K562 (cell line): ENCODE measurements at regions not wholly inside any gene's neighbourhood (a gene's known extent, or its start where the extent isn't known, plus 50 kb on each side); places are given as distances from the start of the nearest gene placed in this dataset.

ENCODE experiments used
- ATAC-seq: fragments of 200-7000 bp; cut with Tn5 transposase; 3 replicates; pipeline ENCODE4 v1.9.1; 2020; ENCODE audit warnings: moderate library complexity
- BruUV-seq: library from RNA; stranded (reverse); fragments of 400-500 nt; replicated peaks from 2 replicates; lab custom pipeline; 2021; lab: Mats Ljungman, UMichigan
- CTCF ChIA-PET: fragments of 300-600 bp; formaldehyde crosslinking; extraction: SDS; loops from one replicate; lab custom pipeline; 2021; ENCODE audit warnings: low intra/inter-chr PET ratio; lab: Yijun Ruan, JAX
- POLR2A ChIA-PET: fragments of 300-600, 350-650 bp; sonication (Branson Sonifier 250); formaldehyde crosslinking; extraction: SDS; loops from one replicate; lab custom pipeline; 2021; ENCODE audit warnings: antibody characterized with exemption, inconsistent platforms; lab: Yijun Ruan, JAX
- DNase-seq, 4 experiments: peaks; one replicate each; pipeline versions ENCODE4 v3.0.0 to v3.0.0-alpha.2; 2011 to 2018; ENCODE audit warnings: low spot score in 3 of 4, mixed read lengths in 3 of 4; ENCODE audit errors: extremely low read depth in 1 of 4
- FAIRE-seq: peaks from 2 replicates; lab custom pipeline; 2011; peaks lifted over from hg19 to GRCh38; lab: Jason Lieb, UNC
- H2AFZ ChIP-seq: 2 replicates; pipeline ENCODE4 v1.6.0; 2011; ENCODE audit warnings: low read depth, low read length, control low read depth, inconsistent platforms
- H3K27ac ChIP-seq: fragments of 200-600 bp; 3 replicates; pipeline ENCODE4 v1.8.0; 2011; ENCODE audit warnings: low read depth, mild to moderate bottlenecking, control low read depth, inconsistent platforms, low read length, moderate library complexity, mixed read lengths; ENCODE audit errors: extremely low read depth
- H3K27me3 ChIP-seq, 2 experiments: fragments of 300-600 bp in 1 of 2; 2 replicates in 1 of 2; 3 replicates in 1 of 2; pipeline versions ENCODE4 v1.6.0 to v1.8.0; 2011; ENCODE audit warnings: inconsistent platforms in 2 of 2, low read length in 2 of 2, mild to moderate bottlenecking in 1 of 2, mixed read lengths in 1 of 2, moderate library complexity in 1 of 2; ENCODE audit not compliant: control insufficient read depth in 2 of 2, insufficient read depth in 2 of 2
- H3K36me3 ChIP-seq: fragments of 300-600 bp; 3 replicates; pipeline ENCODE4 v1.8.0; 2011; ENCODE audit warnings: mild to moderate bottlenecking, low read length, inconsistent platforms; ENCODE audit not compliant: control insufficient read depth, insufficient read depth
- H3K4me1 ChIP-seq, 2 experiments: fragments of 200-600 bp in 1 of 2; replicated peaks in 1 of 2; 2 replicates in 1 of 2; 3 replicates in 1 of 2; pipeline versions ENCODE4 v1.5.1 to v1.8.0; 2011; ENCODE audit warnings: inconsistent platforms in 2 of 2, low read length in 2 of 2, mild to moderate bottlenecking in 1 of 2, mixed read lengths in 1 of 2, moderate library complexity in 1 of 2; ENCODE audit not compliant: control insufficient read depth in 2 of 2, insufficient read depth in 2 of 2
- H3K4me2 ChIP-seq: 2 replicates; pipeline ENCODE4 v1.6.1; 2011; ENCODE audit warnings: low read length, control low read depth, inconsistent platforms, mixed read lengths; ENCODE audit not compliant: insufficient read depth
- H3K4me3 ChIP-seq: fragments of 200-600 bp; sonication (generic), shearing (Covaris generic); 2 replicates; pipeline ENCODE4 v1.5.1; 2016; ENCODE audit warnings: control low read depth, inconsistent platforms
- H3K79me2 ChIP-seq: fragments of 200-600 bp; 3 replicates; pipeline ENCODE4 v1.8.0; 2011; ENCODE audit warnings: low read length, inconsistent platforms; ENCODE audit not compliant: control insufficient read depth, insufficient read depth
- H3K9ac ChIP-seq, 2 experiments: 2 replicates each; pipeline versions ENCODE4 v1.6.0 to v1.6.1; 2011; ENCODE audit warnings: low read depth in 2 of 2, low read length in 2 of 2, control low read depth in 1 of 2, inconsistent platforms in 1 of 2, mild to moderate bottlenecking in 1 of 2, mixed read lengths in 1 of 2; ENCODE audit not compliant: insufficient read depth in 1 of 2
- H3K9me1 ChIP-seq: one replicate; pipeline ENCODE4 v1.6.0; 2011; ENCODE audit warnings: inconsistent platforms, mild to moderate bottlenecking, low read length, moderate library complexity; ENCODE audit not compliant: control insufficient read depth, insufficient read depth
- H3K9me3 ChIP-seq: replicated peaks from 2 replicates; pipeline ENCODE4 v1.5.1; 2011; ENCODE audit warnings: low read depth, low read length, inconsistent platforms; ENCODE audit not compliant: control insufficient read depth, insufficient read depth
- H4K20me1 ChIP-seq: replicated peaks from 2 replicates; pipeline ENCODE4 v1.6.1; 2011; ENCODE audit warnings: low read length, inconsistent platforms, mixed read lengths; ENCODE audit not compliant: control insufficient read depth, insufficient read depth
- DDX20 ChIP-seq: fragments of 450-650 bp; IDR thresholded peaks from 2 replicates; pipeline ENCODE4 v1.6.1; 2016; ENCODE audit warnings: missing genetic modification characterization, low read depth, mild to moderate bottlenecking, missing compliant biosample characterization, moderate library complexity
- ELF4 ChIP-seq: fragments of 450-650 bp; formaldehyde crosslinking; IDR thresholded peaks from 2 replicates; pipeline ENCODE4 v1.4.0; 2022; ENCODE audit warnings: missing genetic modification characterization
- FOSL1 ChIP-seq: fragments of 200-800 bp; sonication (Bioruptor generic); conservative IDR thresholded peaks from 2 replicates; pipeline ENCODE4 v1.6.1; 2016; ENCODE audit warnings: missing genetic modification characterization, missing compliant biosample characterization
- HNRNPLL ChIP-seq: fragments of 200-400 bp; formaldehyde crosslinking; IDR thresholded peaks from 2 replicates; pipeline ENCODE4 v1.6.1; 2017; ENCODE audit warnings: low read length, low read depth, mild to moderate bottlenecking; ENCODE audit not compliant: poor library complexity, severe bottlenecking
- KDM4B ChIP-seq, 2 experiments: fragments of 450-650 bp in 1 of 2; sonication (generic) in 1 of 2; IDR thresholded peaks; 2 replicates each; pipeline ENCODE4 v1.6.1; 2016 to 2017; ENCODE audit warnings: borderline replicate concordance in 2 of 2, antibody characterized with exemption in 1 of 2, low read depth in 1 of 2, mild to moderate bottlenecking in 1 of 2
- RUNX1 ChIP-seq: sonication (generic); IDR thresholded peaks from 2 replicates; pipeline ENCODE4 v1.6.1; 2016; ENCODE audit warnings: antibody characterized with exemption, low read depth
- ZNF324 ChIP-seq: fragments of 250-450 bp; sonication (Bioruptor Pico); IDR thresholded peaks from 2 replicates; pipeline ENCODE4 v1.4.0; 2020; ENCODE audit warnings: mild to moderate bottlenecking
- WGBS: fragments of 100-300 bp; shearing (Covaris generic); methylation state at CpG from one replicate; pipeline ENCODE4 v1.1.6; 2016; ENCODE audit warnings: low coverage, mixed read lengths; ENCODE audit not compliant: insufficient coverage; ENCODE audit errors: missing lambda C conversion rate; 5-methylcytosine and 5-hydroxymethylcytosine counted together
- in situ Hi-C: fragments of 300-500 bp; cut with MboI; formaldehyde crosslinking; loops from 4 replicates; pipeline ENCODE4 v1.15.0; 2018; ENCODE audit warnings: inconsistent platforms, mixed read lengths
- intact Hi-C: fragments of 100-400 bp; cut with micrococcal nuclease; formaldehyde crosslinking; loops from 2 replicates; pipeline ENCODE4 v1.14.2; 2022
- TF ChIP-seq, protein P1 (sequence below): fragments of 450-650 bp; IDR thresholded peaks from 2 replicates; pipeline ENCODE4 v1.6.1; 2017; ENCODE audit warnings: antibody characterized with exemption, mild to moderate bottlenecking

DNA sequence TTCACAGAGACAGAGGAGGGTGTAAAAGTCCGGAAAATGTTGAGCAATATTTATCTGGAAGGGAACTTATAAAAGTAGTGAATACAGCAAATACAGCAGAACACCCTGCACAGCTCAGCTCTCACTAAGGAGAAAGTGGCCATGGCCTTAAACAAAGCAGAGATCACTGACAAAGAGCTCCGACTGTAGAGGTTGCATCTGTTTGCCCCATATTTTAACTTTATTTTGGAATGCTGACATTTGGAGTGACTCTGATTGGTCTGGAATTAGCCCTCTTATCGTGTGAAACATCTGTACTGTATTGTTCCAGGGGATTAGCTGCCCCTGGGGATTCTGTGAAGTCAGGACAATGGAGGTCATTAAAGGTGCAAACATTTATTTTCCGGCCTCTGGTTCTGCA lies 1275.7 kb upstream of the FLRT2 start:
- ChIA-PET POLR2A (no interaction called here), CTCF (no interaction called here)
- H3K4me3 ChIP-seq, result no peak overlapping the region
- H2AFZ ChIP-seq, result no peak overlapping the region
- no peak for TF ChIP-seq ELF4
- TF ChIP-seq KDM4B (IDR thresholded peaks at IDR 0.05; ENCODE audit: borderline replicate concordance in 2 of 2, low read depth in 1 of 2), result no peak
- H3K36me3 ChIP-seq, result no peaks in the 10 kb centered on the region
- no peaks in the 10 kb centered on the region for H3K9me1 ChIP-seq
- no peaks in the 10 kb centered on the region for H3K79me2 ChIP-seq
- no peak overlapping the region for H3K9ac ChIP-seq
- in situ Hi-C loops, result no loop called here
- H3K27ac ChIP-seq, result no peak overlapping the region
- BruUV-seq, result no TSS peak
- 0% methylated on average over 3 of the region's 4 CpGs for WGBS
- ATAC-seq (no peak), DNase-seq (no peak), FAIRE-seq (no peak)
- intact Hi-C loops, result no loop called here
- no peaks in the 10 kb centered on the region for H3K27me3 ChIP-seq
- H3K9me3 ChIP-seq, result no peaks in the 10 kb centered on the region
- no peak overlapping the region for H3K4me2 ChIP-seq
- no peaks in the 10 kb centered on the region for H3K4me1 ChIP-seq
- no peaks in the 10 kb centered on the region for H4K20me1 ChIP-seq

DNA sequence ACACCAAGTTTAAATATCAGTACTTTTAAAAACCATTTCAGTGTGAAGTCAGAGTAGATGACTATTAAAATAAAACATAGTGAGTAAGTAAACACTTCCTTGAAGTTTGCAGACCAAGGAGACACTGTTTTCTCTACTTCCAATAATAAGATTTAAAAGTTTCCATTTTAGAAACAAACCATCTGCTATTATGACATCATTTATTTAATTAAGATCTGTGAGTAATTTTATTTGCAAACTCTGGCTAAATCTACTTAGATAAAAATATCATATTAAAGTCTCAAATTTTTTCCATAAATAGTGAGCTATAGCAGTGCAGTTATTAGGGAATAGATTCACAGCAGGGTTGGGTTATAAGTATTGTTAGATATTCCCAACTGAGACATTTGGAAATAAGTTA lies 1267.0 kb upstream of the FLRT2 start:
- Histone ChIP-seq H3K9me1 (no peaks in the 10 kb centered on the region), H4K20me1 (no peaks in the 10 kb centered on the region), H3K9ac (no peak overlapping the region), H3K4me2 (no peak overlapping the region), H3K4me1 (no peaks in the 10 kb centered on the region), H2AFZ (no peak overlapping the region), H3K27ac (no peak overlapping the region), H3K79me2 (no peaks in the 10 kb centered on the region), H3K27me3 (no peaks in the 10 kb centered on the region), H3K4me3 (no peak overlapping the region)
- no TSS peak for BruUV-seq
- DNase-seq (no peak), ATAC-seq (no peak), FAIRE-seq (no peak)
- intact Hi-C loops, result no loop called here
- in situ Hi-C loops, result no loop called here
- CTCF ChIA-PET, result no interaction called here
- no peak for TF ChIP-seq DDX20 (tag)
- no peak for TF ChIP-seq FOSL1 (tag)
- no peak for TF ChIP-seq HNRNPLL
- TF ChIP-seq ZNF324 (CRISPR knock-in tag), result no peak
- no peak for TF ChIP-seq RUNX1
- TF ChIP-seq, protein P1, sequence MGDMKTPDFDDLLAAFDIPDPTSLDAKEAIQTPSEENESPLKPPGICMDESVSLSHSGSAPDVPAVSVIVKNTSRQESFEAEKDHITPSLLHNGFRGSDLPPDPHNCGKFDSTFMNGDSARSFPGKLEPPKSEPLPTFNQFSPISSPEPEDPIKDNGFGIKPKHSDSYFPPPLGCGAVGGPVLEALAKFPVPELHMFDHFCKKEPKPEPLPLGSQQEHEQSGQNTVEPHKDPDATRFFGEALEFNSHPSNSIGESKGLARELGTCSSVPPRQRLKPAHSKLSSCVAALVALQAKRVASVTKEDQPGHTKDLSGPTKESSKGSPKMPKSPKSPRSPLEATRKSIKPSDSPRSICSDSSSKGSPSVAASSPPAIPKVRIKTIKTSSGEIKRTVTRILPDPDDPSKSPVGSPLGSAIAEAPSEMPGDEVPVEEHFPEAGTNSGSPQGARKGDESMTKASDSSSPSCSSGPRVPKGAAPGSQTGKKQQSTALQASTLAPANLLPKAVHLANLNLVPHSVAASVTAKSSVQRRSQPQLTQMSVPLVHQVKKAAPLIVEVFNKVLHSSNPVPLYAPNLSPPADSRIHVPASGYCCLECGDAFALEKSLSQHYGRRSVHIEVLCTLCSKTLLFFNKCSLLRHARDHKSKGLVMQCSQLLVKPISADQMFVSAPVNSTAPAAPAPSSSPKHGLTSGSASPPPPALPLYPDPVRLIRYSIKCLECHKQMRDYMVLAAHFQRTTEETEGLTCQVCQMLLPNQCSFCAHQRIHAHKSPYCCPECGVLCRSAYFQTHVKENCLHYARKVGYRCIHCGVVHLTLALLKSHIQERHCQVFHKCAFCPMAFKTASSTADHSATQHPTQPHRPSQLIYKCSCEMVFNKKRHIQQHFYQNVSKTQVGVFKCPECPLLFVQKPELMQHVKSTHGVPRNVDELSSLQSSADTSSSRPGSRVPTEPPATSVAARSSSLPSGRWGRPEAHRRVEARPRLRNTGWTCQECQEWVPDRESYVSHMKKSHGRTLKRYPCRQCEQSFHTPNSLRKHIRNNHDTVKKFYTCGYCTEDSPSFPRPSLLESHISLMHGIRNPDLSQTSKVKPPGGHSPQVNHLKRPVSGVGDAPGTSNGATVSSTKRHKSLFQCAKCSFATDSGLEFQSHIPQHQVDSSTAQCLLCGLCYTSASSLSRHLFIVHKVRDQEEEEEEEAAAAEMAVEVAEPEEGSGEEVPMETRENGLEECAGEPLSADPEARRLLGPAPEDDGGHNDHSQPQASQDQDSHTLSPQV, result no peak
- TF ChIP-seq, all 486 proteins: peak for 0
- Histone ChIP-seq H3K9me3 (no peaks in the 10 kb centered on the region), H3K36me3 (no peaks in the 10 kb centered on the region)
- POLR2A ChIA-PET, result no interaction called here
